SH-SY5Y (cell line): ENCODE measurements at regions not wholly inside any gene's neighbourhood (a gene's known extent, or its start where the extent isn't known, plus 50 kb on each side); places are given as distances from the start of the nearest gene placed in this dataset.

Experiments
- GATA2 ChIP-seq: IDR thresholded peaks from 2 replicates; pipeline ENCODE4 v1.6.1; 2011; ENCODE audit warnings: mild to moderate bottlenecking, low read depth, low read length
- GATA3 ChIP-seq: IDR thresholded peaks from 2 replicates; pipeline ENCODE4 v1.6.1; 2011; ENCODE audit warnings: low read depth, mild to moderate bottlenecking, low read length, moderate library complexity

- no peak for TF ChIP-seq GATA3
- TF ChIP-seq GATA2, result no peak
Measured at GRCh38 chr7:85776691-85777345, 590.0 kb upstream of the SEMA3D start.

- TF ChIP-seq GATA2 (no peak), GATA3 (no peak)
Measured at GRCh38 chr7:85775431-85775830, 588.6 kb upstream of the SEMA3D start.

GRCh38 chr7:85774986-85775385, 588.1 kb upstream of the SEMA3D start:
- TF ChIP-seq GATA2, result no peak
- no peak for TF ChIP-seq GATA3

GRCh38 chr7:85773116-85773728, 586.4 kb upstream of the SEMA3D start:
- TF ChIP-seq GATA2 (no peak), GATA3 (no peak)

GRCh38 chr7:85771516-85771915, 584.7 kb upstream of the SEMA3D start:
- no peak for TF ChIP-seq GATA3
- no peak for TF ChIP-seq GATA2

- TF ChIP-seq GATA3, result no peak
- no peak for TF ChIP-seq GATA2
Measured at GRCh38 chr7:85770332-85770731, 583.5 kb upstream of the SEMA3D start.

- TF ChIP-seq GATA2, result no peak
- TF ChIP-seq GATA3, result no peak
Measured at GRCh38 chr7:85765698-85766298, 578.9 kb upstream of the SEMA3D start.

GRCh38 chr7:85764034-85764433, 577.2 kb upstream of the SEMA3D start:
- TF ChIP-seq GATA3 (no peak), GATA2 (no peak)

GRCh38 chr7:85757348-85757747, 570.5 kb upstream of the SEMA3D start:
- no peak for TF ChIP-seq GATA2
- TF ChIP-seq GATA3, result no peak

GRCh38 chr7:85750454-85750949, 563.6 kb upstream of the SEMA3D start:
- TF ChIP-seq GATA3 (no peak), GATA2 (no peak)

- TF ChIP-seq GATA3, result no peak
- TF ChIP-seq GATA2, result no peak
Measured at GRCh38 chr7:85749696-85750453, 563.0 kb upstream of the SEMA3D start.

- TF ChIP-seq GATA2 (no peak), GATA3 (no peak)
Measured at GRCh38 chr7:85748861-85749260, 562.0 kb upstream of the SEMA3D start.

- no peak for TF ChIP-seq GATA3
- TF ChIP-seq GATA2, result no peak
Measured at GRCh38 chr7:85737426-85737825, 550.6 kb upstream of the SEMA3D start.

GRCh38 chr7:85736085-85736484, 549.2 kb upstream of the SEMA3D start:
- no peak for TF ChIP-seq GATA3
- TF ChIP-seq GATA2, result no peak
